Uterus (tissue), 3 donors: ENCODE measurements at regions not wholly inside any gene's neighbourhood (a gene's known extent, or its start where the extent isn't known, plus 50 kb on each side); places are given as distances from the start of the nearest gene placed in this dataset.

Source experiments
- DNase-seq, 2 donors: peaks; one replicate each; pipeline ENCODE4 v3.0.0-alpha.2; 2019 to 2020
- H3K27ac ChIP-seq, 2 donors: fragments of 200-600 bp; sonication (generic); 1 replicate in 1 of 2; 2 replicates in 1 of 2; pipeline ENCODE4 v1.5.1; 2016 to 2018
- H3K27me3 ChIP-seq, 2 donors: fragments of 200-600 bp; sonication (generic); one replicate each; pipeline ENCODE4 v1.5.1; 2018 to 2019; ENCODE audit warnings: control low read depth in 1 of 2
- H3K36me3 ChIP-seq, 2 donors: fragments of 200-600 bp; sonication (generic); one replicate each; pipeline ENCODE4 v1.5.1; 2019; ENCODE audit warnings: control low read depth in 1 of 2
- H3K4me1 ChIP-seq, 2 donors: fragments of 200-600 bp; sonication (generic); one replicate each; pipeline ENCODE4 v1.5.1; 2018 to 2019; ENCODE audit warnings: control low read depth in 1 of 2
- H3K4me3 ChIP-seq, 2 donors: fragments of 200-600 bp; sonication (generic); 1 replicate in 1 of 2; 2 replicates in 1 of 2; pipeline ENCODE4 v1.5.1; 2018 to 2019; ENCODE audit warnings: mild to moderate bottlenecking in 1 of 2
- H3K9me3 ChIP-seq, 2 donors: fragments of 200-600 bp; sonication (generic); one replicate each; pipeline ENCODE4 v1.5.1; 2019; ENCODE audit warnings: control low read depth in 1 of 2
- POLR2A ChIP-seq, 2 donors: fragments of 450-650 bp; IDR thresholded peaks; one replicate each; pipeline ENCODE4 v1.6.1; 2016; ENCODE audit warnings: antibody characterized with exemption in 2 of 2, mild to moderate bottlenecking in 1 of 2, moderate library complexity in 1 of 2
- intact Hi-C: fragments of 100-400 bp; cut with DNase I; formaldehyde crosslinking; loops from one replicate; pipeline ENCODE4 v1.15.1; 2023; ENCODE audit warnings: low total_unique reads
- TF ChIP-seq, protein P1 (sequence below), 4 experiments: fragments of 200-600 bp in 2 of 4; fragments of 450-650 bp in 2 of 4; sonication (generic) in 2 of 4; IDR thresholded peaks; one replicate each; pipeline ENCODE4 v1.5.1; 2016 to 2019; ENCODE audit warnings: antibody characterized with exemption in 4 of 4, mild to moderate bottlenecking in 2 of 4, moderate library complexity in 1 of 4
- donor health status: DM: yes; HTN: yes; CAD: no.

DNA sequence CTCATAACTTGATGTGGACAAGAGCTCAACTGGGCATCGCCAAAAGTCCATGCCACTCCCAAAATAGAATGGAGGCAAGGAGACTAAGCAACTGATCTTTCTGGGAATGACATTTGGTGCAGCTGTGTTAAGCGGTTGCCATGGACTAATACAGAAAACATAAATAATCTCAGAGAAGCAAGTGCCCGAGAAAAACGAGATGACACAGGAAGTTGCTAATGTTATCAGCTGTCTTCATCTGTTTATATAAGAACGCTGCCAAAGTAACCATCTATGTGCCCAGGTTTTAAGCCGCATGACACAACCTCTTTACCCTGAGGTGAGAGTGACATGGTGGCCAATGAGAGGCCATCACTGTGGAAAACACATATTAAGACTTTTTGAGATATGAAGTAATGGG lies 54.9 kb upstream of the SACS start:
- no peaks in the 10 kb centered on the region for H3K27me3 ChIP-seq
- H3K4me3 ChIP-seq: no peak overlapping the region
- H3K4me1 ChIP-seq: no peaks in the 10 kb centered on the region
- DNase-seq: no peak
- no peak overlapping the region for H3K27ac ChIP-seq
- H3K9me3 ChIP-seq: no peaks in the 10 kb centered on the region
- intact Hi-C loops: no loop called here
- no peak for TF ChIP-seq POLR2A (IDR thresholded peaks at IDR 0.05)
- TF ChIP-seq, protein P1, sequence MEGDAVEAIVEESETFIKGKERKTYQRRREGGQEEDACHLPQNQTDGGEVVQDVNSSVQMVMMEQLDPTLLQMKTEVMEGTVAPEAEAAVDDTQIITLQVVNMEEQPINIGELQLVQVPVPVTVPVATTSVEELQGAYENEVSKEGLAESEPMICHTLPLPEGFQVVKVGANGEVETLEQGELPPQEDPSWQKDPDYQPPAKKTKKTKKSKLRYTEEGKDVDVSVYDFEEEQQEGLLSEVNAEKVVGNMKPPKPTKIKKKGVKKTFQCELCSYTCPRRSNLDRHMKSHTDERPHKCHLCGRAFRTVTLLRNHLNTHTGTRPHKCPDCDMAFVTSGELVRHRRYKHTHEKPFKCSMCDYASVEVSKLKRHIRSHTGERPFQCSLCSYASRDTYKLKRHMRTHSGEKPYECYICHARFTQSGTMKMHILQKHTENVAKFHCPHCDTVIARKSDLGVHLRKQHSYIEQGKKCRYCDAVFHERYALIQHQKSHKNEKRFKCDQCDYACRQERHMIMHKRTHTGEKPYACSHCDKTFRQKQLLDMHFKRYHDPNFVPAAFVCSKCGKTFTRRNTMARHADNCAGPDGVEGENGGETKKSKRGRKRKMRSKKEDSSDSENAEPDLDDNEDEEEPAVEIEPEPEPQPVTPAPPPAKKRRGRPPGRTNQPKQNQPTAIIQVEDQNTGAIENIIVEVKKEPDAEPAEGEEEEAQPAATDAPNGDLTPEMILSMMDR (IDR thresholded peaks at IDR 0.05): no peak
- no peaks in the 10 kb centered on the region for H3K36me3 ChIP-seq

DNA sequence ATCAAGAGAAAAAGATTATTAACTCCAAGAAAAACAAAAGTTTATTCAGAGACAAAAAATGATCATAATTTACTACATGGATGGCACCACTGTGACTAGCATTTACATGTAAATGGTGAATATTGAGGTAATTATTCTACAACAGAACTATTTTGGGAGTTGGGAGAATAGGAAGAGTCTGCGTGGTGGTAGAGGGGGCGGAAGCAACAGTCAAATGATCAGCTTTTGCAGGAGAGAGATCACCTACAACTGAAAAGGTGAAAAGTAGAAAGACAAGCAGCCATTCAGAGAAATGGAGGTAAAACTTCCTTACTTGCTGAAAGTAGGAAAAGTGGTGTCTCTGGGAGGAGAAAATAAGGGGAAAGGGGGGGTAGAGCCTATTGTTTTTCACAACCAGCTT lies 62.8 kb upstream of the SACS start:
- H3K4me1 ChIP-seq: no peaks in the 10 kb centered on the region
- intact Hi-C loops: no loop called here

DNA sequence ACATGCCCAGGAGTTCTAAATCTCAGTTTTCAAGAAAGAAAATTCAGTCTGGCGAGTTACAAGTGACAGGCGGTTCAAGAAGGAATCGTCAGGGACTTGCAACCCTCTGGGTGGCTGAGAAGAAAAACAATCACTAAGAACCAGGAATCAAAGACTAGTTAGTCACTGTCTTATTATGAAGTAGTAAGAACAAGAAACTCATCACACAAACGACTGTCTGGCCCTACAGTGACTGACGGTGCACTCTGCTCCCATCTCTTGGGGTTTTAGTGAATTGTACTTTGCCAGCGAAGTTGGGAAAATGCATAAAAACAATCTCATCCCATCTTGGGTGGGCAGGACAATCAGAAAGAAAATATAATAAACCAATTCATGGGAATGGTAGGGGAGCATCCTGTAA lies 63.7 kb upstream of the SACS start:
- Histone ChIP-seq H3K27me3 (no peaks in the 10 kb centered on the region), H3K27ac (no peak overlapping the region), H3K4me3 (no peak overlapping the region), H3K4me1 (no peaks in the 10 kb centered on the region), H3K9me3 (no peaks in the 10 kb centered on the region), H3K36me3 (no peaks in the 10 kb centered on the region)
- TF ChIP-seq, protein P1 (IDR thresholded peaks at IDR 0.05): no peak
- no peak for TF ChIP-seq POLR2A (IDR thresholded peaks at IDR 0.05)
- intact Hi-C loops: no loop called here
- no peak for DNase-seq

More for the DNA sequence above, 62.8 kb upstream of the SACS start:
- Histone ChIP-seq H3K4me3 (no peak overlapping the region), H3K9me3 (no peaks in the 10 kb centered on the region), H3K36me3 (no peaks in the 10 kb centered on the region), H3K27ac (no peak overlapping the region), H3K27me3 (no peaks in the 10 kb centered on the region)
- TF ChIP-seq, protein P1 (IDR thresholded peaks at IDR 0.05): no peak
- no peak for TF ChIP-seq POLR2A (IDR thresholded peaks at IDR 0.05)
- no peak for DNase-seq

DNA sequence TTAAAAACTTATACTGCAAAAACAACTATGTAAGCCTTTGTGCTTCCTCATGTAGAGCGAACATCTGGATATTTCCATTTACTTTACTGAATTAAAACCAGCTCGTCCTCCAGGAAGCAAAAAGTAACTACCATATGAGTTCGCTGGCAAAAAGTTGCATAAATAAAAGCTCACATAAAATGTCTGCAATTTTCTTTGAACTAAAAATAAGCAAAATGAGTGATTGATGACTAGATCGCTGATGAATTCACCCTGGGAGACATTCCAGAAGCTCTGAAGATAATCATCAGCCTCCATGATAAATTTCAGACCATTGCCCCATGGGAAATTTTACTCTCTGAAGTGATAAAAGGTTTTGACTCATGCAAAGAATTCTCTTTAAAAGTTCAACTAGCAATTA lies 67.3 kb upstream of the SACS start:
- DNase-seq: no peak

DNA sequence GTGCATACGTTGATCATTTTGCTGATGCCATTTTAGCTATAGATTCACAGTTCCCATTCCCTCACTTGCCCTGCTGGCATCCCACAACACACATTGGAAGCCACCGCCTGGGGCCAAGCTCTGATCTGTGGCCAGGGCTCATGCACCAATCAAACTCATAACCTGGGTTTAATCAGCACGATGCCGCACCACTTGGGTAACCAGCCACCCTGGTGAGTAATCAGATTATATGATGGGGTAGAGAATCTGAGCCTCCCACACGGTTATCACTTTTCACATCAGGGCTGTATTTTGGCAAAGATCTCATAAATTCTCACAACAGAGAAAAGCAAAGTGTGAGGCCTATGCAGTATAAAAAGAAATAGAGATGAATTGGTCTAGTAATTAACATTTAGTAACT lies 66.0 kb upstream of the TNFRSF19 start:
- Histone ChIP-seq H3K27me3 (no peaks in the 10 kb centered on the region), H3K27ac (peak overlapping the region in 1 of 2 donors; percentile 69), H3K4me3 (no peak overlapping the region), H3K9me3 (no peaks in the 10 kb centered on the region), H3K36me3 (no peaks in the 10 kb centered on the region), H3K4me1 (peaks cover 0 to 3% of the 10 kb centered on the region in 2 donors)
- DNase-seq: no peak
- intact Hi-C loops: no loop called here
- TF ChIP-seq, protein P1 (IDR thresholded peaks at IDR 0.05): no peak
- no peak for TF ChIP-seq POLR2A (IDR thresholded peaks at IDR 0.05)

More for the DNA sequence above, 67.3 kb upstream of the SACS start:
- H3K9me3 ChIP-seq: no peaks in the 10 kb centered on the region
- H3K27ac ChIP-seq: no peak overlapping the region
- H3K4me3 ChIP-seq: no peak overlapping the region
- TF ChIP-seq, protein P1 (IDR thresholded peaks at IDR 0.05): no peak
- TF ChIP-seq POLR2A (IDR thresholded peaks at IDR 0.05): no peak
- H3K4me1 ChIP-seq: peaks cover 0 to 3% of the 10 kb centered on the region in 2 donors
- no peaks in the 10 kb centered on the region for H3K36me3 ChIP-seq
- no peaks in the 10 kb centered on the region for H3K27me3 ChIP-seq
- intact Hi-C loops: no loop called here
